Hepatocyte (in vitro differentiated cells): ENCODE measurements at regions not wholly inside any gene's neighbourhood (a gene's known extent, or its start where the extent isn't known, plus 50 kb on each side); places are given as distances from the start of the nearest gene placed in this dataset.

Experiments used
- EZH2 ChIP-seq: fragments of 200-600 bp; sonication (generic); IDR thresholded peaks from 2 replicates; pipeline ENCODE4 v1.6.1; 2016; ENCODE audit warnings: antibody characterized with exemption, mild to moderate bottlenecking, borderline replicate concordance
- EZH2phosphoT487 ChIP-seq: fragments of 200-600 bp; sonication (generic); IDR thresholded peaks from one replicate; pipeline ENCODE4 v1.6.1; 2018; ENCODE audit warnings: antibody characterized with exemption, mild to moderate bottlenecking, low read depth, moderate library complexity; ENCODE audit not compliant: unreplicated experiment, severe bottlenecking
- TF ChIP-seq, protein P1 (sequence below): fragments of 200-600 bp; sonication (generic); IDR thresholded peaks from 2 replicates; pipeline ENCODE4 v1.5.1; 2016; ENCODE audit warnings: antibody characterized with exemption, mild to moderate bottlenecking; ENCODE audit not compliant: poor library complexity

DNA sequence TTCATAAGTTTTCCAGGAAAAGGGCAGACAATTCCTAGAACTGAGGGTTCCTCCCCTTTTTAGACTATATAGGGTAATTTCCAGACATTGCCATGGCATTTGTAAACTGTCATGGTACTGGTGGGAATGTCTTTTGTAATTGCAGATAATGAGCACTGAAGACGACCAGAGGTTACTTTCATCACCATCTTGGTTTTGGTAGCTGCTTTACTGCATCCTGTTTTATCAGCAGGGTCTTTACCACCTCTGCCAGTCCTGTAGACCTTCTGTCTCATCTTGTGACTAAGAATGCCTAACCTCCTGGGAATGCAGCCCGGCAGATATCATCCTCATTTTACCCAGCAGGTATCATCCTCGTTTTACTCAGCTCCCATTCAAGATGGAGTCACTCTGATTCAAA, 583.9 kb upstream of the KLHL29 start:
- TF ChIP-seq, protein P1, sequence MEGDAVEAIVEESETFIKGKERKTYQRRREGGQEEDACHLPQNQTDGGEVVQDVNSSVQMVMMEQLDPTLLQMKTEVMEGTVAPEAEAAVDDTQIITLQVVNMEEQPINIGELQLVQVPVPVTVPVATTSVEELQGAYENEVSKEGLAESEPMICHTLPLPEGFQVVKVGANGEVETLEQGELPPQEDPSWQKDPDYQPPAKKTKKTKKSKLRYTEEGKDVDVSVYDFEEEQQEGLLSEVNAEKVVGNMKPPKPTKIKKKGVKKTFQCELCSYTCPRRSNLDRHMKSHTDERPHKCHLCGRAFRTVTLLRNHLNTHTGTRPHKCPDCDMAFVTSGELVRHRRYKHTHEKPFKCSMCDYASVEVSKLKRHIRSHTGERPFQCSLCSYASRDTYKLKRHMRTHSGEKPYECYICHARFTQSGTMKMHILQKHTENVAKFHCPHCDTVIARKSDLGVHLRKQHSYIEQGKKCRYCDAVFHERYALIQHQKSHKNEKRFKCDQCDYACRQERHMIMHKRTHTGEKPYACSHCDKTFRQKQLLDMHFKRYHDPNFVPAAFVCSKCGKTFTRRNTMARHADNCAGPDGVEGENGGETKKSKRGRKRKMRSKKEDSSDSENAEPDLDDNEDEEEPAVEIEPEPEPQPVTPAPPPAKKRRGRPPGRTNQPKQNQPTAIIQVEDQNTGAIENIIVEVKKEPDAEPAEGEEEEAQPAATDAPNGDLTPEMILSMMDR: no peak
- TF ChIP-seq EZH2phosphoT487: no peak
- no peak for TF ChIP-seq EZH2
